IMR-90 (cell line): ENCODE measurements at regions not wholly inside any gene's neighbourhood (a gene's known extent, or its start where the extent isn't known, plus 50 kb on each side); places are given as distances from the start of the nearest gene placed in this dataset.

Experiments used
- CEBPB ChIP-seq: IDR thresholded peaks from 2 replicates; pipeline ENCODE4 v1.6.1; 2012; ENCODE audit warnings: low read depth, low read length, improper control_type of control experiment
- CTCF ChIP-seq: conservative IDR thresholded peaks from 2 replicates; pipeline ENCODE4 v1.5.1; 2012; ENCODE audit warnings: mild to moderate bottlenecking, low read depth, low read length, improper control_type of control experiment
- FOS ChIP-seq: fragments of 150-350 bp; IDR thresholded peaks from 2 replicates; pipeline ENCODE4 v1.6.1; 2016; ENCODE audit warnings: low read depth, low read length
- MAFK ChIP-seq: IDR thresholded peaks from 2 replicates; pipeline ENCODE4 v1.6.1; 2012; ENCODE audit warnings: low read depth, low read length, improper control_type of control experiment
- MXI1 ChIP-seq: IDR thresholded peaks from 2 replicates; pipeline ENCODE4 v1.6.1; 2012; ENCODE audit warnings: low read depth, mild to moderate bottlenecking, low read length, moderate library complexity, borderline replicate concordance
- POLR2A ChIP-seq: IDR thresholded peaks from 2 replicates; pipeline ENCODE4 v1.6.1; 2012; ENCODE audit warnings: mild to moderate bottlenecking, low read depth, low read length
- RFX5 ChIP-seq: IDR thresholded peaks from 2 replicates; pipeline ENCODE4 v1.8.0; 2012; ENCODE audit warnings: low read depth, mild to moderate bottlenecking, low read length, moderate library complexity
- SMC3 ChIP-seq: fragments of 150-350 bp; IDR thresholded peaks from 2 replicates; pipeline ENCODE4 v1.6.1; 2016; ENCODE audit warnings: low read depth, mild to moderate bottlenecking, antibody characterized with exemption, low read length, moderate library complexity
- USF2 ChIP-seq: fragments of 150-350 bp; IDR thresholded peaks from 2 replicates; pipeline ENCODE4 v1.6.1; 2017; ENCODE audit warnings: mild to moderate bottlenecking, antibody characterized with exemption, low read length, low read depth

- TF ChIP-seq CTCF = no peak
- TF ChIP-seq POLR2A = no peak
- no peak for TF ChIP-seq RFX5
- no peak for TF ChIP-seq USF2
- TF ChIP-seq MAFK = no peak
- TF ChIP-seq CEBPB = no peak
- no peak for TF ChIP-seq FOS
- TF ChIP-seq MXI1 = no peak
- no peak for TF ChIP-seq SMC3
Observed at GRCh38 chr3:193928354-193929209, 207.4 kb upstream of the HES1 start.
